Prostate gland (tissue), 2 donors: ENCODE measurements at regions not wholly inside any gene's neighbourhood (a gene's known extent, or its start where the extent isn't known, plus 50 kb on each side); places are given as distances from the start of the nearest gene placed in this dataset.

Source experiments
- CTCF ChIP-seq, 4 experiments: fragments of 200-600 bp in 2 of 4; fragments of 450-650 bp in 2 of 4; sonication (generic) in 2 of 4; IDR thresholded peaks; 1 replicate in 3 of 4; 2 replicates in 1 of 4; pipeline ENCODE4 v1.5.1; 2016 to 2019; ENCODE audit warnings: antibody characterized with exemption in 4 of 4, mild to moderate bottlenecking in 2 of 4, moderate library complexity in 2 of 4
- POLR2A ChIP-seq: fragments of 450-650 bp; IDR thresholded peaks from one replicate; pipeline ENCODE4 v1.6.1; 2016; ENCODE audit warnings: antibody characterized with exemption, mild to moderate bottlenecking
- POLR2AphosphoS5 ChIP-seq: sonication (generic); formaldehyde crosslinking; IDR thresholded peaks from one replicate; pipeline ENCODE4 v1.6.1; 2017; ENCODE audit warnings: antibody characterized with exemption

DNA sequence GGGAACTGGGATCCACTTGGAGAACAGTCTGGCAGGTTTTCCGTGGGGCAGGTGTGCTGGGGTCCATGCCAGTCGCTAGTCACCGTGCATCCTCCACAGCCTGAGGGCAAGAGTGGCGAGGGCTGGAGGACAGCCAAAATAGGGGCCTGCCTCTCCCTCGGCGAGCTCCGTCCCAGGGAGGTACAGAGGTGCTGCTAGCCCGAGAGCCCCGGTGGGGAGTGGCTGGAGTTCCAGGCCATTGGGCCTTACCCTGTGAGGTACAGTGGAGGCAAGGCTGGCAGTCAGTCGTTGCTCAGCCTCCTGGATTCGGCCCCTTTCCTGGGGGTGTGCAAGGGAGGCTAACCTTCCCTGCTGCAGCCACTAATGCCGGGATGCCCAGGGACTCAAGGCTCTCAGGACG lies 406.6 kb downstream of the CMPK2 start:
- no peak for TF ChIP-seq CTCF (IDR thresholded peaks at IDR 0.05)
- TF ChIP-seq POLR2A = no peak
- no peak for TF ChIP-seq POLR2AphosphoS5
